ENCODE measurements at regions not wholly inside any gene's neighbourhood (a gene's known extent, or its start where the extent isn't known, plus 50 kb on each side); places are given as distances from the start of the nearest gene placed in this dataset.

GRCh38 chr2:163281717-163282116 is 443.1 kb upstream of the KCNH7 start:
- Mint-ChIP-seq H3K27me3 (ENCODE audit: low read depth) (no peaks in the 10 kb centered on the region), H3K4me1 (no peaks in the 10 kb centered on the region), H3K4me3 (no peak overlapping the region), H3K36me3 (no peaks in the 10 kb centered on the region), H3K27ac (no peak overlapping the region), H3K9me3 (peaks cover 12% of the 10 kb centered on the region)
- no peak for TF ChIP-seq USF1 (CRISPR knock-in tag; IDR thresholded peaks at IDR 0.05)
- TF ChIP-seq MYBL2 (CRISPR knock-in tag; IDR thresholded peaks at IDR 0.05) = no peak
- TF ChIP-seq ZNF281 (CRISPR knock-in tag; IDR thresholded peaks at IDR 0.05) = no peak
- ATAC-seq (no peak), DNase-seq (ENCODE audit: low spot score) (no peak)
- POLR2A ChIA-PET = no interaction called here
- CTCF ChIA-PET = no interaction called here

- ATAC-seq = no peak
- Mint-ChIP-seq H3K9me3 (peaks cover 19% of the 10 kb centered on the region), H3K4me1 (no peaks in the 10 kb centered on the region), H3K36me3 (no peaks in the 10 kb centered on the region), H3K27me3 (ENCODE audit: low read depth) (no peaks in the 10 kb centered on the region), H3K4me3 (no peak overlapping the region), H3K27ac (no peak overlapping the region)
- ChIA-PET CTCF (no interaction called here), POLR2A (no interaction called here)
- no peak for TF ChIP-seq CTCF (IDR thresholded peaks at IDR 0.05)
- no peak for TF ChIP-seq E2F5 (CRISPR knock-in tag; IDR thresholded peaks at IDR 0.05)
- TF ChIP-seq RELA (CRISPR knock-in tag; IDR thresholded peaks at IDR 0.05; ENCODE audit: borderline replicate concordance) = no peak
- TF ChIP-seq USF1 (CRISPR knock-in tag; IDR thresholded peaks at IDR 0.05) = no peak
- TF ChIP-seq NR3C1 (CRISPR knock-in tag; conservative IDR thresholded peaks at IDR 0.05; ENCODE audit: low read depth) = no peak
- no peak for DNase-seq (ENCODE audit: low spot score)
These were observed 430.9 kb upstream of the KCNH7 start for GRCh38 chr2:163269374-163270021.

- ChIA-PET CTCF (no interaction called here), POLR2A (no interaction called here)
- TF ChIP-seq ZNF423 (CRISPR knock-in tag; IDR thresholded peaks at IDR 0.05) = no peak
- no peak for TF ChIP-seq ZNF219 (CRISPR knock-in tag; IDR thresholded peaks at IDR 0.05; ENCODE audit: borderline replicate concordance)
- TF ChIP-seq EMX1 (CRISPR knock-in tag; IDR thresholded peaks at IDR 0.05) = no peak
- no peak for TF ChIP-seq ELF4 (CRISPR knock-in tag; IDR thresholded peaks at IDR 0.05; ENCODE audit: low read depth)
- TF ChIP-seq JAZF1 (CRISPR knock-in tag; IDR thresholded peaks at IDR 0.05) = no peak
- no peak for TF ChIP-seq ESRRA (CRISPR knock-in tag; IDR thresholded peaks at IDR 0.05; ENCODE audit: borderline replicate concordance)
- no peak for TF ChIP-seq MAX (CRISPR knock-in tag; IDR thresholded peaks at IDR 0.05)
- no peak for TF ChIP-seq SMAD4 (CRISPR knock-in tag; IDR thresholded peaks at IDR 0.05)
- no peak for TF ChIP-seq CBFB (CRISPR knock-in tag; IDR thresholded peaks at IDR 0.05; ENCODE audit: low read depth)
- TF ChIP-seq PRRX2 (CRISPR knock-in tag; IDR thresholded peaks at IDR 0.05) = no peak
- TF ChIP-seq ARID4B (CRISPR knock-in tag; IDR thresholded peaks at IDR 0.05; ENCODE audit: borderline replicate concordance) = no peak
- Mint-ChIP-seq H3K9me3 (0 out of 2 replicates have a peak, but pooled peaks cover 1% of the 10 kb centered on the region), H3K27me3 (ENCODE audit: low read depth) (no peaks in the 10 kb centered on the region), H3K4me3 (no peak overlapping the region), H3K4me1 (no peaks in the 10 kb centered on the region), H3K36me3 (no peaks in the 10 kb centered on the region), H3K27ac (no peak overlapping the region)
- no peak for ATAC-seq
- DNase-seq (ENCODE audit: low spot score) = no peak
These were observed 428.2 kb upstream of the KCNH7 start for GRCh38 chr2:163266772-163267171.

Data from WTC11 (cell line).